GM19240 (cell line): ENCODE measurements at regions not wholly inside any gene's neighbourhood (a gene's known extent, or its start where the extent isn't known, plus 50 kb on each side); places are given as distances from the start of the nearest gene placed in this dataset.
"Not testable (repeated sequence)": the region's sequence is repeated elsewhere in the genome, so short reads cannot be mapped to it uniquely, and the experiment has no call there.

ENCODE experiments used
- DNase-seq: peaks from one replicate; pipeline ENCODE4 v3.0.0; 2011; ENCODE audit warnings: low spot score; ENCODE audit not compliant: insufficient read length

DNA sequence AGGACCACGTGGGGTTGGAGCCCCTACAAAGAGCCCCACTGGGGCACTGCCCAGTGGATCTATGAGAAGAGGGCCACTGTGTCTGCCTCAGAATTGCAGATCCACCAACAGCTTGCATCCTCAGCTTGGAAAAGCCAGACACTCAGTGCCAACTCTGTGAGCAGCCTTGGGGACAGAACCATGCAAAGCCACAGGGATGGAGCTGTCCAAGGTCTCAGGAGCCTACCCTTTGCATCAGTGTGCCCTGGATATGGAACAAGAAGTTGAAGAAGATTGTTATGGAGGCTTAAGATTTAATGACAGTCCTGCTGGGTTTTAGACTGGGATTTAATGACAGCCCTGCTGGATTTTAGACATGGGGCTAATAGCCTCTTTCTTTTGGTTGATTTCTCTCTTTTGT, 1670.9 kb downstream of the PLA2G4A start:
- DNase-seq: no peak

DNA sequence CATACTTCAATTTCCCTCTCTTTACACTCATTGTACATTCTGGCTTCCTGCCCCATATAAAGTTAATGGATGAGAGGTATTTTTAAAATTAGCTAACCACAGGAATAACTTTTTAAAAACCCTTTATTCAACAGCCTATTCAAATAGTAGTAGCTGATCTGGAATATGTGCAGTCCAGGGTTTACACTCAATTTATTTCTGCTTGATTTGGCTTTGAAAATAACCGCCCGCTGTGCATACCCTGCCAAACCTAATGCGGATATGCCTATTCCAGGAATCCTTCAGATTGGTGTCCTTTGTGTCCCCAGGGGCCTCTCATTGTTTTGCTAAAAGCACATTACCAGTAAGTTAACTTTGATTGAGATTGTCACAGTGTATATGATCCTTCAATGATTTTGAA, 1686.2 kb downstream of the PLA2G4A start:
- DNase-seq: no peak

- no peak for DNase-seq
These were observed 1688.4 kb downstream of the PLA2G4A start for GRCh38 chr1:188517139-188517538.

GRCh38 chr1:188551176-188551575, 1722.4 kb downstream of the PLA2G4A start:
- DNase-seq: no peak

DNA sequence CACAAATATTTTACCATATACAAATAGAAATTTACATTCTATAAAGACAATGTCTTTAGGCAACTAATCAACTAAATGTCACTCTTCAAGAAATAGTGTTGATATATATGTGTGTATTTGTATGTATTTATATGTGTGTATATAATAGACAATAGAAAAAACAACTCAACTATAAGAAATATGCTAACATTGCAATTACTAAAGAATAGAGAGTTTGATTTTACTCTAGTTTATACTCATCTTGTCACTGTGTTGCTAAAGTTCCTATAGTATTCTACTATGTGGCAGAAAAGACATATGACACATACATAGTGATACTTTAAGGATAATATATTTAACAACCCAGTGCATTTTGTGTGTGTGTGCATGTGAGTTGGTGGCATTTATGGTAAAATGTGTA, 1728.3 kb downstream of the PLA2G4A start:
- DNase-seq: no peak

- no peak for DNase-seq
These were observed 1754.3 kb downstream of the PLA2G4A start for GRCh38 chr1:188582911-188583532.

DNA sequence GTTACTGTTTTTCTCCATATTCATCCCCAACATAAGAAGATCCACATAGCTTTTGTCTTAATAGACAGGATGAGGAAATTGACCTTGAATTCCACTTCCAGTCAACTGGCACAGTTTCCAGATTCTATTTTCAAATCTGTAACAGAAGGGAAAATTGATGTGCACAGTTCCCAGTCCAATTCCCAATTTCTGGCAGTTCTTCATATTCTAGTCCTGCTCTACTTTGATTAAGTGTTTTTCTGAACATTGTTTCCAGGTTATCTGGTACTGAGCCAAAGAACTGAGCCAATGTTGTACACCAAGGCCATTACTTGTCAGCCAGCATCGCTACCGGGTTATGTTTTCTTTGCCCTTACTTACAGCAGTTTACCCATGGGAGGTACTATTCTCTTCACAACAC, 1755.4 kb downstream of the PLA2G4A start:
- no peak for DNase-seq

- DNase-seq: no peak
These were observed 1761.9 kb downstream of the PLA2G4A start for GRCh38 chr1:188590641-188591040.

DNA sequence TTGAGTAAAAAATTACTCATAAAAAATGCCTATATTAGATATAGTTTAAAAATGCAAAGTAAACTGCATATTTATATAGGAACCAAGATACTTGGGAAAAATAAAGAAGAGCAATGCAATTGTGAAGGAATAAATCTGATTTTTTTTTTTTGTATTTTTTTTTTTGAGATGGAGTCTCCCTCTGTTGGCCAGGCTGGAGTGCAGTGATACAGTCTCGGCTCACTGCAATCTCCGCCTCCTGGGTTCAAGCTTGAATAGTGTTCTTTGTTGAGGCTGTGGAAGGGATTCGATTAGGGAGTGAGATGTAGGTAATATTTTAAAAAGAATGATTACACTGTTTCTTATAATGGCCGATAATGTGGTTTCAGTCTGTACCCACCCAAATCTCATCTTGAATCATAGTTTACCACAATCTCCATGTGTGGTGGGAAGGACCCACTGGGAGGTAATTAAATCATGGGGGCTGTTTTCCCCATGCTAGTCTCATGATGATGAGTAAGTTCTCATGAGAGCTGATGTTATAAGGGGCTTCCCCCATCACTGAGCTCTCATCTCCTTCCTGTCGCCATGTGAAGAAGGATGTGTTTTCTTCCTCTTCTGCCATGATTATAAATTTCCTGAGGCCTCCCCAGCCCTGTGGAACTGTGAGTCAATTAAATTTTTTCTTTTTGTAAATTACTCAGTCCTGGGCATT, 1765.9 kb downstream of the PLA2G4A start:
- DNase-seq: no peak

DNA sequence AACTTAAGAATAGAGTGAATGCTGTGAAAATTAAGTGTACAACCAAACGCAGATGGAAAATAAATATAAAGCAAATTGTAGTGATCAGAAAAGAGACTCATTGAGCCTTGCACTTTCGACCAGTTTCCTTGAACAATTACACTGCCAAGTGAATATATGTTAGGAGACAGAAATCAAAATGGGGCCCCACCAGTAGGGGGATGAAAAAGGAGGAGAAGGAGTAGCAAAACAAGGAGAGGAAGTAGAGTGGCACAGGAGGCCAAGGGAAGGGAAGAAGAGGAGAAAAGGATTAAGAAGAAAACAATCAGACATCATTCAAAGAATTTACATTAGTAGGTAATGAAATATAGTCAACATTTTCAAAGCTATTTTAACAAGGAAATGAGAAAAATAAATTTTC, 1770.6 kb downstream of the PLA2G4A start:
- DNase-seq: no peak

GRCh38 chr1:188611432-188611831, 1782.7 kb downstream of the PLA2G4A start:
- DNase-seq: no peak

GRCh38 chr1:188615321-188615720, 1786.6 kb downstream of the PLA2G4A start:
- no peak for DNase-seq

- DNase-seq: no peak
These were observed 1791.5 kb downstream of the PLA2G4A start for GRCh38 chr1:188620236-188620635.

- no peak for DNase-seq
These were observed 1812.9 kb downstream of the PLA2G4A start for GRCh38 chr1:188641566-188642211.

GRCh38 chr1:188642704-188643103, 1814.0 kb downstream of the PLA2G4A start:
- DNase-seq: no peak

- no peak for DNase-seq
These were observed 1823.9 kb downstream of the PLA2G4A start for GRCh38 chr1:188652678-188653077.

DNA sequence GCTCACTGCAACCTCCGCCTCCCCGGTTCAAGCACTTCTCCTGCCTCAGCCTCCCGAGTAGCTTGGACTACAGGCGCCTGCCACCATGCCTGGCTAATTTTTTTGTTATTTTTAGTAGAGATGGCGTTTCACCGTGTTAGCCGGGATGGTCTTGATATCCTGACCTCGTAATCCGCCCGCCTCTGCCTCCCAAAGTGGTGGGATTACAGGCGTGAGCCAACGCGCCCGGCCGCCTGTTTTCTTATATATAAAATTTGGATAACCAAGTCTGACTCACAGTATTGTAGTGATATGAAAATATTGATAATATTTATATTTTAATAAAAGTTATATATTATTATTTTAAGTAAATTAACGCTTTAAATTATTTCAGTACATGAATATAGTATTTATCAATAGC, 1821.7 kb downstream of the BRINP3 start:
- DNase-seq: not testable (repeated sequence)

DNA sequence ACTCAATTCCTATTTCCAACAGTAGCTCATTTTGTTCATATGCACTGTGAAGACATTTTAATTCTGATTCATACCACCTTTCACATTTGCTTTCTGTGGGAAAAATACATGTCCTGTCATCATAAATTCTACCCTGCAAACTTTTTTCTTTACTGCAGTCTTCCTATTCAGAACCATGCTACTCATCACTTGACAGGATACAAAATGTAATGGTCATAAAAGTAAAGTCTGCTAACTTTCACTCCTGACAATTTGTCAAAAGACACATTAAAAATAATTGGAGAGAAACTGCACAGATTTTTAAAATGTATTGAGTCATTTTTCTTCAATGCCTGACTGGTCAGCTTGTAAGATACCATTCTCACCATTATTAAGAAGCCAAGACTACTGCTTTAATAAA, 1817.1 kb downstream of the BRINP3 start:
- no peak for DNase-seq

DNA sequence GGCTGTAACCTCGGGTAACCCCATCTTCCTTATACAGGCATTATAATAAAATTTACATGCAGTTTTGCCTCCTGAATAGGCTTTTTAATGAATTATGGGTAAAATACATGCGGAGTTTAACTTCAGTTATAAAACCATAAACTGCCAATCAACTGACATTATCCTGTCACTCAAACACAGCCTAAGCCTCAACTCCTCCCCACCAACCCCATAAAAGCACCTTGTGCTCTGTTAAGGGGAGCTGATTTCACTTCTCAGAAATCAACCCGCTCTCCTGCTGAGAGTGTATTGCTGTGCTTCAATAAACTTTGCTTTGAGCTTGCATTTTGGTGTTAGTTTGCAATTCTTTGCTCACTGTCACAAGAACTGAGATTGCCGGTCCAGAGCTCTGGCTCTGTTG, 1812.2 kb downstream of the BRINP3 start:
- no peak for DNase-seq

- DNase-seq: no peak
These were observed 1809.6 kb downstream of the BRINP3 start for GRCh38 chr1:188668083-188668482.

- no peak for DNase-seq
These were observed 1807.8 kb downstream of the BRINP3 start for GRCh38 chr1:188669728-188670382.

DNA sequence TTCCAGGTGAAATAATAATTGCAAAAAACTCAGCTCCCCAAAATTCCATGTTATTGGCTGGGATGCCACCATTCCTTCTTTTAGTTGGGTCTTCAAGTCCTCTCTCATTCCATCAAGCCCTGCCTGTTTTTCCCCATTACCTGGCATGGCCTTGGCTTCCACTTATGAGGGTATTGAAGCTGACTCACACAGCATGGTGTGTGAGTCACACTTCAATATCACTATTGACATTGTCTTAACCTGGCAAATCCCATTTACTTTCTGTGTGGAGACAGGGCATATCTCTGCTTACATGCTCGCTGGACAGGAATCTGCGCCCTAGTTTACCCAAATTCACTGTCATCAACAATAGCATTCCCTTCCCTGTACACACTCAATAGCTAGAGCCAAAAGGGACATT, 1806.8 kb downstream of the BRINP3 start:
- no peak for DNase-seq
